Type B pancreatic cell (in vitro differentiated cells): ENCODE measurements at regions not wholly inside any gene's neighbourhood (a gene's known extent, or its start where the extent isn't known, plus 50 kb on each side); places are given as distances from the start of the nearest gene placed in this dataset.

Experiments used
- DNase-seq: peaks from one replicate; pipeline ENCODE4 v3.0.0; 2021; ENCODE audit warnings: mixed read lengths; ENCODE audit not compliant: unreplicated experiment; ENCODE audit errors: extremely low spot score
- H3K27ac Mint-ChIP-seq: 2 replicates; pipeline ENCODE4 v1.8.0; 2021; ENCODE audit warnings: mild to moderate bottlenecking, mixed read lengths
- H3K27me3 Mint-ChIP-seq: 2 replicates; pipeline ENCODE4 v1.8.0; 2021; ENCODE audit warnings: mixed read lengths
- H3K36me3 Mint-ChIP-seq: 2 replicates; pipeline ENCODE4 v1.8.0; 2021; ENCODE audit warnings: mixed read lengths
- H3K4me1 Mint-ChIP-seq: one replicate; pipeline ENCODE4 v1.8.0; 2021; ENCODE audit warnings: mixed read lengths; ENCODE audit not compliant: unreplicated experiment
- H3K4me3 Mint-ChIP-seq: 2 replicates; pipeline ENCODE4 v1.8.0; 2021; ENCODE audit warnings: mild to moderate bottlenecking, mixed read lengths
- H3K9me3 Mint-ChIP-seq: 2 replicates; pipeline ENCODE4 v1.8.0; 2021; ENCODE audit warnings: mixed read lengths
- TF ChIP-seq, protein P1 (sequence below): fragments of 200-600 bp; sonication (generic); conservative IDR thresholded peaks from 2 replicates; pipeline ENCODE4 v1.5.0; 2021; ENCODE audit warnings: antibody characterized with exemption, mild to moderate bottlenecking

- peaks cover 4% of the 10 kb centered on the region for H3K27me3 Mint-ChIP-seq
- H3K4me3 Mint-ChIP-seq = no peak overlapping the region
- peaks cover 5% of the 10 kb centered on the region for H3K9me3 Mint-ChIP-seq
- DNase-seq = no peak
- no peaks in the 10 kb centered on the region for H3K36me3 Mint-ChIP-seq
- no peak overlapping the region for H3K27ac Mint-ChIP-seq
- TF ChIP-seq, protein P1, sequence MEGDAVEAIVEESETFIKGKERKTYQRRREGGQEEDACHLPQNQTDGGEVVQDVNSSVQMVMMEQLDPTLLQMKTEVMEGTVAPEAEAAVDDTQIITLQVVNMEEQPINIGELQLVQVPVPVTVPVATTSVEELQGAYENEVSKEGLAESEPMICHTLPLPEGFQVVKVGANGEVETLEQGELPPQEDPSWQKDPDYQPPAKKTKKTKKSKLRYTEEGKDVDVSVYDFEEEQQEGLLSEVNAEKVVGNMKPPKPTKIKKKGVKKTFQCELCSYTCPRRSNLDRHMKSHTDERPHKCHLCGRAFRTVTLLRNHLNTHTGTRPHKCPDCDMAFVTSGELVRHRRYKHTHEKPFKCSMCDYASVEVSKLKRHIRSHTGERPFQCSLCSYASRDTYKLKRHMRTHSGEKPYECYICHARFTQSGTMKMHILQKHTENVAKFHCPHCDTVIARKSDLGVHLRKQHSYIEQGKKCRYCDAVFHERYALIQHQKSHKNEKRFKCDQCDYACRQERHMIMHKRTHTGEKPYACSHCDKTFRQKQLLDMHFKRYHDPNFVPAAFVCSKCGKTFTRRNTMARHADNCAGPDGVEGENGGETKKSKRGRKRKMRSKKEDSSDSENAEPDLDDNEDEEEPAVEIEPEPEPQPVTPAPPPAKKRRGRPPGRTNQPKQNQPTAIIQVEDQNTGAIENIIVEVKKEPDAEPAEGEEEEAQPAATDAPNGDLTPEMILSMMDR = no peak
- H3K4me1 Mint-ChIP-seq = no peaks in the 10 kb centered on the region
Observed at GRCh38 chr14:84074626-84075025, 1455.3 kb upstream of the FLRT2 start.

DNA sequence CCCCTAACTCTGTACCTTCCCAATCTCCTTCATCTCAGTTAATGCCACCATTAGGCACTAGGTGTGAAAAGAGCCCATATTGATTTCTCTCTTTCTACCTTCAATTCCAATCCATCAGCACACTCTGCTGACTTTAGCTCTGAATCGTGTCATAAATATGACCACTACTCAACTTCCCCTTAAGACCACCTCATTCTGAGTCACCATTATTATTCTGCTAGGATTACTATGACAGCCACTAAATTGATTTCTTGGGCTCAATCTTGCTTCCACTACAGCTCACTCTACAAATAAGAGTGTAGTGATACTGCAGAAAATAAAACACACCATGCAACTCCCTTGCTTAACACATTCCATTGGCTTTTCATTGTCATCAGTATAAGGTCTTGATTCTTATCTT is 1449.0 kb upstream of the FLRT2 start:
- no peak overlapping the region for H3K4me3 Mint-ChIP-seq
- H3K4me1 Mint-ChIP-seq = no peaks in the 10 kb centered on the region
- no peaks in the 10 kb centered on the region for H3K27me3 Mint-ChIP-seq
- no peak for DNase-seq
- peaks cover 6% of the 10 kb centered on the region for H3K9me3 Mint-ChIP-seq
- H3K36me3 Mint-ChIP-seq = no peaks in the 10 kb centered on the region
- TF ChIP-seq, protein P1 = no peak
- H3K27ac Mint-ChIP-seq = no peak overlapping the region

- no peaks in the 10 kb centered on the region for H3K36me3 Mint-ChIP-seq
- no peaks in the 10 kb centered on the region for H3K27me3 Mint-ChIP-seq
- H3K9me3 Mint-ChIP-seq = peaks cover 8% of the 10 kb centered on the region
- no peak for DNase-seq
- TF ChIP-seq, protein P1 = no peak
- no peak overlapping the region for H3K4me3 Mint-ChIP-seq
- H3K27ac Mint-ChIP-seq = no peak overlapping the region
- peaks cover 11% of the 10 kb centered on the region for H3K4me1 Mint-ChIP-seq
Observed at GRCh38 chr14:84084056-84084630, 1445.8 kb upstream of the FLRT2 start.

DNA sequence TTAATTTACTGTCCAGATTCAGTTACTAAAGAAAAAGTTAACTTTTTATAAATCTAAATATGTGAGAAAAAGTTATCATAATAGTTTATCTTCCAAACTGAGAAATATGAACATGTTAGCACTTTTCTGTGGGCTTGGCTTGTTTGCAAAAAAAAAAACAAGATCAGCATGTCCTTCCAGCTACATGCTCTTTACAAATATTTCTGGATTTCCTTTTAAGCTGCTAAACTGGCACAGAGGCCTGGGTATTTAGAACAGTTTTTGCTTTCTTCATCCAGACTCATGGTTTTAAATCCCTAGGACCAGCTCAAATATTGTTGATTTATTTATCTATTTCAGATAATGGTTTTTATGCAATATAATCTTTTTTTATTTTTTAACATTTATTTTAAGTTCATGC is 1444.5 kb upstream of the FLRT2 start:
- H3K4me3 Mint-ChIP-seq = no peak overlapping the region
- TF ChIP-seq, protein P1 = no peak
- peaks cover 12% of the 10 kb centered on the region for H3K4me1 Mint-ChIP-seq
- no peak for DNase-seq
- H3K36me3 Mint-ChIP-seq = no peaks in the 10 kb centered on the region
- H3K9me3 Mint-ChIP-seq = peaks cover 8% of the 10 kb centered on the region
- H3K27me3 Mint-ChIP-seq = no peaks in the 10 kb centered on the region
- H3K27ac Mint-ChIP-seq = no peak overlapping the region

DNA sequence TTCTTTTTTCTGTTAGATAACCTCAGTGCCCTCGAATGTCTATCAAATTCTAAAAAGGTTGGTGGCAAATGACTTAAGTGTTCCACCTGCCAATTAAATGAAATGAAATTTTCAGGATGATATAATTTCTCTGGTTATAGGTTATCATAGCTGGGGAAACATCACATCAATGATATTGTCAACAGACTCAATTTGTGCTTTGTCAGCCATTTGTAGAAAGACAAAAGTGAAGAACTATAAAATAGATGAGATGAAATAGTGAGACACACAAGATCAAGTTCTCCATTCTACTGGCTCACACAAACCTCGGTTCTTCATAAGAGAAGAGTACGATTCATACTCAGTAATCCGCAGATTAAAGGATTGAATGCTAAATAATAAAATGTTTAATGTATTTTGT is 1443.2 kb upstream of the FLRT2 start:
- TF ChIP-seq, protein P1 = no peak
- no peaks in the 10 kb centered on the region for H3K27me3 Mint-ChIP-seq
- no peak overlapping the region for H3K4me3 Mint-ChIP-seq
- no peak overlapping the region for H3K27ac Mint-ChIP-seq
- peaks cover 12% of the 10 kb centered on the region for H3K4me1 Mint-ChIP-seq
- DNase-seq = no peak
- H3K9me3 Mint-ChIP-seq = peaks cover 8% of the 10 kb centered on the region
- H3K36me3 Mint-ChIP-seq = no peaks in the 10 kb centered on the region
